IMR-90 (cell line): ENCODE measurements at regions not wholly inside any gene's neighbourhood (a gene's known extent, or its start where the extent isn't known, plus 50 kb on each side); places are given as distances from the start of the nearest gene placed in this dataset.

Experiments used
- ATAC-seq: fragments of 200-7000 bp; cut with Tn5 transposase; 2 replicates; pipeline ENCODE4 v1.9.1; 2020; ENCODE audit warnings: low read depth, mild to moderate bottlenecking, moderate library complexity
- BruUV-seq: library from RNA; stranded (reverse); fragments of 400-500 nt; replicated peaks from 2 replicates; lab custom pipeline; 2021; lab: Mats Ljungman, UMichigan
- CTCF ChIA-PET: fragments of 300-600 bp; formaldehyde crosslinking; extraction: SDS; loops from one replicate; lab custom pipeline; 2021; ENCODE audit warnings: antibody characterized with exemption; lab: Yijun Ruan, JAX
- POLR2A ChIA-PET: fragments of 300-600 bp; sonication (Branson Sonifier 250); formaldehyde crosslinking; loops from one replicate; lab custom pipeline; 2022; ENCODE audit warnings: antibody characterized with exemption; ENCODE audit not compliant: unreplicated experiment; lab: Charles Lee
- DNase-seq: peaks from one replicate; pipeline ENCODE4 v3.0.0; 2013
- H2AFZ ChIP-seq: replicated peaks from 2 replicates; pipeline ENCODE3; 2013; ENCODE audit warnings: low read length, mild to moderate bottlenecking; ENCODE audit not compliant: poor library complexity
- H2AK5ac ChIP-seq: 2 replicates; pipeline ENCODE4 v1.6.1; 2013; ENCODE audit warnings: low read depth, low read length, inconsistent platforms
- H2AK9ac ChIP-seq: replicated peaks from 2 replicates; pipeline ENCODE3; 2013; ENCODE audit warnings: mild to moderate bottlenecking, low read depth, low read length, moderate library complexity; ENCODE audit not compliant: poor library complexity
- H2BK120ac ChIP-seq: 2 replicates; pipeline ENCODE4 v1.6.1; 2013; ENCODE audit warnings: low read depth, low read length, inconsistent platforms
- H2BK15ac ChIP-seq: 3 replicates; pipeline ENCODE4 v1.6.1; 2013; ENCODE audit warnings: low read depth, low read length, inconsistent platforms
- H2BK20ac ChIP-seq: 2 replicates; pipeline ENCODE4 v1.6.1; 2013; ENCODE audit warnings: low read depth, mild to moderate bottlenecking, inconsistent platforms, low read length, moderate library complexity
- H2BK5ac ChIP-seq: 2 replicates; pipeline ENCODE4 v1.6.1; 2013; ENCODE audit warnings: mild to moderate bottlenecking, low read depth, low read length, inconsistent platforms; ENCODE audit not compliant: poor library complexity, severe bottlenecking
- H3K14ac ChIP-seq: replicated peaks from 2 replicates; pipeline ENCODE4 v1.6.1; 2013; ENCODE audit warnings: low read depth, low read length, inconsistent platforms
- H3K18ac ChIP-seq: 2 replicates; pipeline ENCODE4 v1.6.1; 2013; ENCODE audit warnings: low read depth, low read length, control low read depth
- H3K23ac ChIP-seq: 2 replicates; pipeline ENCODE4 v1.6.1; 2013; ENCODE audit warnings: low read depth, low read length, inconsistent platforms
- H3K27ac ChIP-seq: 2 replicates; pipeline ENCODE4 v1.5.1; 2013; ENCODE audit warnings: mild to moderate bottlenecking, control low read depth, low read length; ENCODE audit not compliant: insufficient read depth
- H3K27me3 ChIP-seq: 2 replicates; pipeline ENCODE4 v1.6.1; 2013; ENCODE audit warnings: low read length; ENCODE audit not compliant: control insufficient read depth, insufficient read depth
- H3K36me3 ChIP-seq: 2 replicates; pipeline ENCODE4 v1.6.1; 2013; ENCODE audit warnings: low read length, mixed read lengths; ENCODE audit not compliant: control insufficient read depth, insufficient read depth
- H3K4ac ChIP-seq: 2 replicates; pipeline ENCODE4 v1.6.1; 2013; ENCODE audit warnings: low read depth, low read length, inconsistent platforms
- H3K4me1 ChIP-seq: 2 replicates; pipeline ENCODE4 v1.6.1; 2013; ENCODE audit warnings: low read length, mixed read lengths; ENCODE audit not compliant: control insufficient read depth, insufficient read depth
- H3K4me2 ChIP-seq: 2 replicates; pipeline ENCODE4 v1.6.1; 2013; ENCODE audit warnings: low read depth, mild to moderate bottlenecking, control low read depth, low read length, moderate library complexity
- H3K4me3 ChIP-seq: 2 replicates; pipeline ENCODE4 v1.5.1; 2013; ENCODE audit warnings: low read depth, mild to moderate bottlenecking, control low read depth, low read length, moderate library complexity; ENCODE audit not compliant: insufficient read depth
- H3K56ac ChIP-seq: 2 replicates; pipeline ENCODE4 v1.6.1; 2013; ENCODE audit warnings: low read length, inconsistent platforms; ENCODE audit not compliant: insufficient read depth; ENCODE audit errors: extremely low read depth
- H3K79me1 ChIP-seq, 2 experiments: 2 replicates each; pipeline ENCODE4 v1.6.1; 2013; ENCODE audit warnings: low read length in 2 of 2, inconsistent platforms in 1 of 2, low read depth in 1 of 2
- H3K9ac ChIP-seq: 2 replicates; pipeline ENCODE4 v1.6.1; 2013; ENCODE audit warnings: low read depth, low read length, control low read depth
- H3K9me1 ChIP-seq: 2 replicates; pipeline ENCODE4 v1.6.1; 2013; ENCODE audit warnings: low read length, inconsistent platforms; ENCODE audit not compliant: insufficient read depth
- H3K9me3 ChIP-seq: 2 replicates; pipeline ENCODE4 v1.6.1; 2013; ENCODE audit warnings: low read length; ENCODE audit not compliant: control insufficient read depth, insufficient read depth
- H4K20me1 ChIP-seq: 2 replicates; pipeline ENCODE4 v1.6.1; 2013; ENCODE audit warnings: low read length, inconsistent platforms; ENCODE audit not compliant: insufficient read depth
- H4K5ac ChIP-seq: 2 replicates; pipeline ENCODE4 v1.6.1; 2013; ENCODE audit warnings: mild to moderate bottlenecking, low read depth, low read length, control low read depth
- H4K8ac ChIP-seq, 2 experiments: 2 replicates each; pipeline ENCODE4 v1.6.1; 2013; ENCODE audit warnings: low read depth in 2 of 2, low read length in 2 of 2, control low read depth in 1 of 2, inconsistent platforms in 1 of 2
- H4K91ac ChIP-seq: 2 replicates; pipeline ENCODE4 v1.6.1; 2013; ENCODE audit warnings: low read depth, low read length, inconsistent platforms; ENCODE audit not compliant: insufficient read depth
- MAFK ChIP-seq: IDR thresholded peaks from 2 replicates; pipeline ENCODE4 v1.6.1; 2012; ENCODE audit warnings: low read depth, low read length, improper control_type of control experiment
- MAZ ChIP-seq: IDR thresholded peaks from 2 replicates; pipeline ENCODE4 v1.6.1; 2012; ENCODE audit warnings: low read depth, mild to moderate bottlenecking, low read length, improper control_type of control experiment, moderate library complexity, borderline replicate concordance
- MXI1 ChIP-seq: IDR thresholded peaks from 2 replicates; pipeline ENCODE4 v1.6.1; 2012; ENCODE audit warnings: low read depth, mild to moderate bottlenecking, low read length, moderate library complexity, borderline replicate concordance
- NFE2L2 ChIP-seq: fragments of 150-350 bp; IDR thresholded peaks from 2 replicates; pipeline ENCODE4 v1.6.1; 2016; ENCODE audit warnings: low read depth, mild to moderate bottlenecking, low read length
- POLR2A ChIP-seq: IDR thresholded peaks from 2 replicates; pipeline ENCODE4 v1.6.1; 2012; ENCODE audit warnings: mild to moderate bottlenecking, low read depth, low read length
- WGBS, 2 experiments: methylation state at CpG; one replicate each; pipeline versions ENCODE4 v1.1.5 to v1.1.7; 2013; ENCODE audit warnings: missing lambda C conversion rate in 2 of 2; ENCODE audit not compliant: insufficient read length in 1 of 2; ENCODE audit errors: extremely low coverage in 2 of 2; 5-methylcytosine and 5-hydroxymethylcytosine counted together
- dilution Hi-C: fragments of 300-500 bp; cut with HindIII; formaldehyde crosslinking; loops from one replicate; pipeline ENCODE4 v1.14.3; 2018; ENCODE audit warnings: low sequenced_read_pairs; ENCODE audit not compliant: unreplicated experiment
- in situ Hi-C: fragments of 300-500 bp; cut with MboI; formaldehyde crosslinking; loops from 3 replicates; pipeline ENCODE4 v1.14.3; 2019; ENCODE audit warnings: low sequenced_read_pairs, inconsistent platforms, mixed read lengths
- intact Hi-C: fragments of 100-400 bp; cut with micrococcal nuclease; formaldehyde crosslinking; loops from 2 replicates; pipeline ENCODE4 v1.10.0; 2022

GRCh38 chr2:5352286-5352685, 339.9 kb upstream of the SOX11 start:
- in situ Hi-C loops, result no loop called here
- Histone ChIP-seq H2AK5ac (no peak overlapping the region), H2BK120ac (no peak overlapping the region), H2BK5ac (no peak overlapping the region), H3K18ac (no peak overlapping the region), H3K4me3 (no peak overlapping the region), H3K9me3 (peaks cover 10% of the 10 kb centered on the region), H3K4me1 (no peaks in the 10 kb centered on the region), H4K8ac (no peak overlapping the region), H3K27me3 (no peaks in the 10 kb centered on the region), H3K36me3 (no peaks in the 10 kb centered on the region), H3K9me1 (no peaks in the 10 kb centered on the region), H3K9ac (no peak overlapping the region), H4K91ac (no peak overlapping the region), H3K79me1 (no peaks in the 10 kb centered on the region), H3K4me2 (no peak overlapping the region), H2BK20ac (no peak overlapping the region), H4K5ac (no peak overlapping the region), H3K4ac (no peak overlapping the region), H2AK9ac (no peak overlapping the region), H3K14ac (no peak overlapping the region), H3K56ac (no peak overlapping the region), H3K27ac (no peak overlapping the region), H2AFZ (no peak overlapping the region), H4K20me1 (no peaks in the 10 kb centered on the region), H2BK15ac (no peak overlapping the region), H3K23ac (no peak overlapping the region)
- DNase-seq, result no peak
- CTCF ChIA-PET, result interaction anchor here (0.6 kb wide), 1 partner anchor 1437 kb away, joined by 5 read pairs; no protein-coding TSS in a partner anchor
- no TSS peak for BruUV-seq
- intact Hi-C loops, result no loop called here
- TF ChIP-seq MXI1 (no peak), MAFK (no peak), MAZ (no peak), NFE2L2 (no peak), POLR2A (no peak)
- POLR2A ChIA-PET, result no interaction called here
- no peak for ATAC-seq
- whole genome bisulfite sequencing, 2 experiments, result 71% methylated on average over 1 of the region's 2 CpGs; no CpG with 5 or more reads in 1 of the 2 experiments
- dilution Hi-C loops, result no loop called here
